GM12878 (cell line): ENCODE measurements at regions not wholly inside any gene's neighbourhood (a gene's known extent, or its start where the extent isn't known, plus 50 kb on each side); places are given as distances from the start of the nearest gene placed in this dataset.

Experiments
- ATAC-seq: fragments of 200-7000 bp; cut with Tn5 transposase; 3 replicates; pipeline ENCODE4 v1.9.1; 2020; ENCODE audit warnings: mild to moderate bottlenecking, moderate library complexity
- BruUV-seq: library from RNA; stranded (reverse); fragments of 400-500 nt; replicated peaks from 2 replicates; lab custom pipeline; 2021; lab: Mats Ljungman, UMichigan
- CTCF ChIA-PET: fragments of 300-600 bp; sonication (Branson Sonifier 250); formaldehyde crosslinking; extraction: SDS; loops from one replicate; lab custom pipeline; 2021; ENCODE audit warnings: inconsistent platforms; lab: Yijun Ruan, JAX
- POLR2A ChIA-PET: fragments of 350-600 bp; formaldehyde crosslinking; extraction: SDS; loops from one replicate; lab custom pipeline; 2021; ENCODE audit warnings: inconsistent platforms; lab: Charles Lee
- RAD21 ChIA-PET: fragments of 300-600 bp; sonication (Branson Sonifier 250); formaldehyde crosslinking; loops from one replicate; lab custom pipeline; 2023; ENCODE audit warnings: antibody characterized with exemption; ENCODE audit not compliant: unreplicated experiment; lab: Charles Lee
- SMC1A ChIA-PET: fragments of 300-600 bp; sonication (Branson Sonifier 250); formaldehyde crosslinking; loops from one replicate; lab custom pipeline; 2023; ENCODE audit not compliant: unreplicated experiment, uncharacterized antibody; lab: Charles Lee
- DNase-seq: peaks from one replicate; pipeline ENCODE4 v3.0.0-alpha.2; 2011; ENCODE audit warnings: low read depth, low spot score
- FAIRE-seq: peaks from 3 replicates; lab custom pipeline; 2011; peaks lifted over from hg19 to GRCh38; lab: Jason Lieb, UNC
- H2AFZ ChIP-seq: 2 replicates; pipeline ENCODE4 v1.6.0; 2011; ENCODE audit warnings: low read depth, low read length, control low read depth; ENCODE audit not compliant: control insufficient read depth
- H3K27ac ChIP-seq: 2 replicates; pipeline ENCODE4 v1.5.1; 2011; ENCODE audit warnings: control low read depth; ENCODE audit not compliant: control insufficient read depth, insufficient read depth
- H3K27me3 ChIP-seq, 2 experiments: replicated peaks in 1 of 2; 2 replicates each; pipeline versions ENCODE4 v1.6.0 to v1.6.1; 2011; ENCODE audit warnings: low read length in 1 of 2; ENCODE audit not compliant: control insufficient read depth in 2 of 2, insufficient read depth in 2 of 2
- H3K36me3 ChIP-seq, 2 experiments: 2 replicates each; pipeline ENCODE4 v1.5.1; 2011; ENCODE audit warnings: low read length in 1 of 2; ENCODE audit not compliant: control insufficient read depth in 2 of 2, insufficient read depth in 2 of 2
- H3K4me1 ChIP-seq: 2 replicates; pipeline ENCODE4 v1.6.1; 2011; ENCODE audit warnings: mild to moderate bottlenecking, low read length, moderate library complexity, mixed read lengths; ENCODE audit not compliant: control insufficient read depth, insufficient read depth
- H3K4me2 ChIP-seq: 2 replicates; pipeline ENCODE4 v1.6.0; 2011; ENCODE audit warnings: control low read depth; ENCODE audit not compliant: control insufficient read depth, insufficient read depth
- H3K4me3 ChIP-seq: fragments of 200-600 bp; sonication (generic); 2 replicates; pipeline ENCODE4 v1.5.1; 2016
- H3K79me2 ChIP-seq: 2 replicates; pipeline ENCODE4 v1.6.0; 2011; ENCODE audit warnings: low read length; ENCODE audit not compliant: control insufficient read depth, insufficient read depth
- H3K9ac ChIP-seq: 2 replicates; pipeline ENCODE4 v1.8.0; 2011; ENCODE audit warnings: low read length, control low read depth, mixed read lengths; ENCODE audit not compliant: control insufficient read depth, insufficient read depth
- H3K9me3 ChIP-seq: replicated peaks from 3 replicates; pipeline ENCODE4 v1.5.1; 2011; ENCODE audit warnings: mild to moderate bottlenecking, low read length; ENCODE audit not compliant: control insufficient read depth, insufficient read depth
- H4K20me1 ChIP-seq: 2 replicates; pipeline ENCODE4 v1.6.0; 2011; ENCODE audit not compliant: control insufficient read depth, insufficient read depth
- BMI1 ChIP-seq: fragments of 450-650 bp; IDR thresholded peaks from 2 replicates; pipeline ENCODE4 v1.6.1; 2016; ENCODE audit warnings: mild to moderate bottlenecking, moderate library complexity, borderline replicate concordance
- CBX3 ChIP-seq: fragments of 200-600 bp; sonication (generic); IDR thresholded peaks from 2 replicates; pipeline ENCODE4 v1.6.1; 2016; ENCODE audit warnings: low read depth, borderline replicate concordance
- CEBPB ChIP-seq, 2 experiments: fragments of 150-350 bp in 1 of 2; IDR thresholded peaks; 2 replicates each; pipeline ENCODE4 v1.6.1; 2012 to 2014; ENCODE audit warnings: low read depth in 2 of 2, low read length in 2 of 2, borderline replicate concordance in 1 of 2, inconsistent platforms in 1 of 2
- ELK1 ChIP-seq: IDR thresholded peaks from 2 replicates; pipeline ENCODE4 v1.6.1; 2012; ENCODE audit warnings: low read depth, low read length, improper control_type of control experiment
- IRF3 ChIP-seq: fragments of 450-650 bp; IDR thresholded peaks from 2 replicates; pipeline ENCODE4 v1.6.1; 2014; ENCODE audit warnings: mild to moderate bottlenecking
- IRF5 ChIP-seq: fragments of 450-650 bp; IDR thresholded peaks from 2 replicates; pipeline ENCODE4 v1.6.1; 2017; ENCODE audit warnings: borderline replicate concordance
- SP1 ChIP-seq: IDR thresholded peaks from one replicate; pipeline ENCODE4 v1.6.1; 2011; ENCODE audit warnings: low read depth, low read length
- SPI1 ChIP-seq: IDR thresholded peaks from 2 replicates; pipeline ENCODE4 v1.6.1; 2011; ENCODE audit warnings: low read depth, mild to moderate bottlenecking, low read length, moderate library complexity, borderline replicate concordance; ENCODE audit not compliant: insufficient read depth
- USF1 ChIP-seq: IDR thresholded peaks from 2 replicates; pipeline ENCODE4 v1.6.1; 2011; ENCODE audit warnings: borderline replicate concordance, low read depth, mild to moderate bottlenecking, moderate library complexity, mixed read lengths, low read length; ENCODE audit not compliant: insufficient read depth; ENCODE audit errors: extremely low read length
- ZBTB11 ChIP-seq: fragments of 450-650 bp; formaldehyde crosslinking; IDR thresholded peaks from 2 replicates; pipeline ENCODE4 v1.5.0; 2022; ENCODE audit warnings: mild to moderate bottlenecking, missing genetic modification characterization
- ZBTB4 ChIP-seq: fragments of 450-650 bp; formaldehyde crosslinking; IDR thresholded peaks from 2 replicates; pipeline ENCODE4 v1.4.0; 2022; ENCODE audit warnings: mild to moderate bottlenecking, moderate library complexity
- WGBS: methylation state at CpG from one replicate; pipeline ENCODE4 v1.1.6; 2016; ENCODE audit warnings: low lambda C conversion rate; ENCODE audit not compliant: insufficient replicate concordance, insufficient coverage; ENCODE audit errors: missing lambda C conversion rate; 5-methylcytosine and 5-hydroxymethylcytosine counted together
- in situ Hi-C: fragments of 300-500 bp; cut with MboI; formaldehyde crosslinking; loops from 9 replicates; pipeline ENCODE4 v1.14.3; 2018; ENCODE audit warnings: mixed read lengths
- intact Hi-C: fragments of 100-400 bp; cut with micrococcal nuclease; formaldehyde crosslinking; loops from one replicate; pipeline ENCODE4 v1.14.2; 2022; ENCODE audit not compliant: unreplicated experiment

- Histone ChIP-seq H2AFZ (no peak overlapping the region), H3K9me3 (no peaks in the 10 kb centered on the region), H3K9ac (no peak overlapping the region), H3K36me3 (no peaks in the 10 kb centered on the region), H4K20me1 (no peaks in the 10 kb centered on the region), H3K4me1 (no peaks in the 10 kb centered on the region), H3K27me3 (no peaks in the 10 kb centered on the region; a peak in 1 of 4 replicates), H3K4me3 (no peak overlapping the region), H3K4me2 (no peak overlapping the region), H3K27ac (no peak overlapping the region), H3K79me2 (no peaks in the 10 kb centered on the region)
- CTCF ChIA-PET, result interaction anchor here (1.0 kb wide), 1 partner anchor 20 kb away, joined by 3 read pairs; no protein-coding TSS in a partner anchor
- no TSS peak for BruUV-seq
- FAIRE-seq, result no peak
- no peak for DNase-seq
- WGBS, result 5% methylated on average over 5 of the region's 5 CpGs
- intact Hi-C loops (no loop called here), in situ Hi-C loops (no loop called here)
- POLR2A ChIA-PET, result no interaction called here
- RAD21 ChIA-PET, result no interaction called here
- ATAC-seq, result no peak
- SMC1A ChIA-PET, result no interaction called here
- TF ChIP-seq IRF5, result no peak
- no peak for TF ChIP-seq SPI1
- TF ChIP-seq ELK1, result no peak
- no peak for TF ChIP-seq ZBTB11
- no peak for TF ChIP-seq SP1
- TF ChIP-seq USF1, result no peak
- no peak for TF ChIP-seq CEBPB (IDR thresholded peaks at IDR 0.05; ENCODE audit: borderline replicate concordance in 1 of 2, low read depth in 2 of 2, low read length in 2 of 2)
- TF ChIP-seq BMI1, result no peak
- TF ChIP-seq IRF3, result no peak
- no peak for TF ChIP-seq CBX3
- no peak for TF ChIP-seq ZBTB4 (CRISPR knock-in tag)
These were observed 173.4 kb downstream of the SERPINI1 start for GRCh38 chr3:167908746-167909503.
